KMS-11 (cell line): ENCODE measurements at regions not wholly inside any gene's neighbourhood (a gene's known extent, or its start where the extent isn't known, plus 50 kb on each side); places are given as distances from the start of the nearest gene placed in this dataset.

Source experiments
- H2AFZ ChIP-seq: fragments of 200-600 bp; sonication (generic); 2 replicates; pipeline ENCODE4 v1.6.1; 2016; ENCODE audit warnings: antibody characterized with exemption, mixed run types, low read depth
- H3K27ac ChIP-seq: fragments of 200-600 bp; sonication (generic); 2 replicates; pipeline ENCODE4 v1.6.1; 2016; ENCODE audit warnings: mild to moderate bottlenecking, mixed run types
- H3K27me3 ChIP-seq: fragments of 200-600 bp; sonication (generic); 2 replicates; pipeline ENCODE4 v1.6.1; 2017; ENCODE audit warnings: mild to moderate bottlenecking, low read depth, mixed run types, moderate library complexity; ENCODE audit not compliant: insufficient read depth
- H3K36me3 ChIP-seq: fragments of 200-600 bp; sonication (generic); 2 replicates; pipeline ENCODE4 v1.6.1; 2017; ENCODE audit warnings: mild to moderate bottlenecking, mixed run types; ENCODE audit not compliant: insufficient read depth
- H3K4me1 ChIP-seq: fragments of 200-600 bp; sonication (generic); 2 replicates; pipeline ENCODE4 v1.6.1; 2016; ENCODE audit warnings: mild to moderate bottlenecking, low read depth, mixed run types; ENCODE audit not compliant: poor library complexity, severe bottlenecking
- H3K4me2 ChIP-seq: fragments of 200-600 bp; sonication (generic); 2 replicates; pipeline ENCODE4 v1.7.0; 2016; ENCODE audit warnings: mild to moderate bottlenecking, mixed run types
- H3K4me3 ChIP-seq: fragments of 200-600 bp; sonication (generic); IDR thresholded peaks from 2 replicates; pipeline ENCODE4 v1.6.1; 2017; ENCODE audit warnings: low read depth, low read length, mixed read lengths; ENCODE audit not compliant: insufficient read depth
- H3K79me2 ChIP-seq: fragments of 200-600 bp; sonication (generic); 2 replicates; pipeline ENCODE4 v1.6.1; 2016; ENCODE audit warnings: low read depth, mixed run types; ENCODE audit not compliant: insufficient read depth
- H3K9ac ChIP-seq: fragments of 200-600 bp; sonication (generic); 2 replicates; pipeline ENCODE4 v1.6.1; 2016; ENCODE audit warnings: mild to moderate bottlenecking, mixed run types
- H4K20me1 ChIP-seq: fragments of 200-600 bp; sonication (generic); 2 replicates; pipeline ENCODE4 v1.6.1; 2016; ENCODE audit warnings: mild to moderate bottlenecking, mixed run types; ENCODE audit not compliant: insufficient read depth
- CTCF ChIP-seq: fragments of 200-600 bp; sonication (generic); conservative IDR thresholded peaks from 2 replicates; pipeline ENCODE4 v1.6.1; 2017; ENCODE audit warnings: low read depth, mild to moderate bottlenecking, antibody characterized with exemption, low read length, moderate library complexity, mixed read lengths

DNA sequence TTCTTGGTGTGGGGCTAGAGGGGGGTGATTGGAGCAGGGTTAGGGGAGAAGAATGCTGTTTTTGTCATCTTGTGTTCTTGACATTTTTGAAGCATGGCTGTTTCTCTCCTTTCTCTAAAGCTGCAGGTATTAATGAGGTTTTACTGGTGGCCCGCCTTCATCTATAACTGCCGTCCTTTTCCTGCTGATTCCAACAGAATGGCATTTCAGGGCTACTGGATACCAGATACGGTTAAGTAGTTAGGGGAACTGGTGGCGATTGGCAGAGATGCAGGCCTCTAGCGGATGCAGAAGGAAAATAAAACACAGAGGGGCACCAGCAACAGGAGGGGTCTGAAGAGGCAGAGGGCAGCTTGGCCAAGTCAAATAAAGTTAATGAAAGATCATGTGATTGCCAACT, 89.7 kb upstream of the EEF1E1 start:
- Histone ChIP-seq H3K27ac (no peak overlapping the region), H3K4me3 (no peak overlapping the region), H3K79me2 (no peaks in the 10 kb centered on the region), H4K20me1 (no peaks in the 10 kb centered on the region), H3K4me2 (no peak overlapping the region), H3K9ac (no peak overlapping the region), H3K36me3 (no peaks in the 10 kb centered on the region), H3K4me1 (no peaks in the 10 kb centered on the region), H3K27me3 (no peaks in the 10 kb centered on the region), H2AFZ (no peak overlapping the region)
- no peak for TF ChIP-seq CTCF

DNA sequence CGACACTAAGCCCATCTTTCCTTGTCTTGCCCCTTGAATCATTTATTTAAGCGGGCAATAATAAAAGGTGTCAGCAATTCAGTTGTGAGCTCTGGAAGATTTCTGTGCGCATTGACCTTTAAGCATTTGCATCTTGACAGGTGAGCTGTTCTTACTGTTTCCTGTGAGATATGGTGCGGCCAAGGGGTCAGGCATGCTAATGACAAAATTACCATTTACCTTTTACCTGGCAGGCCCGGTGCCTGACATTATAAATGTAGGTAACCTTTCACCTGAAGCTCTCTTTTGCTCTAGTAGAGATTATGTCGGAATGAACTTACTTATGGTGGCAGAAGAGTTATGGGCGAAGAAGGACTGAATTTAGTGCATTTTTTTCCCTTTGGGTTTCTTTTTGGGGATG, 89.3 kb upstream of the EEF1E1 start:
- TF ChIP-seq CTCF, result no peak
- no peak overlapping the region for H3K4me3 ChIP-seq
- no peaks in the 10 kb centered on the region for H3K4me1 ChIP-seq
- no peaks in the 10 kb centered on the region for H3K36me3 ChIP-seq
- no peak overlapping the region for H3K27ac ChIP-seq
- no peaks in the 10 kb centered on the region for H3K27me3 ChIP-seq
- H2AFZ ChIP-seq, result no peak overlapping the region
- no peak overlapping the region for H3K9ac ChIP-seq
- no peaks in the 10 kb centered on the region for H3K79me2 ChIP-seq
- H4K20me1 ChIP-seq, result no peaks in the 10 kb centered on the region
- H3K4me2 ChIP-seq, result no peak overlapping the region

DNA sequence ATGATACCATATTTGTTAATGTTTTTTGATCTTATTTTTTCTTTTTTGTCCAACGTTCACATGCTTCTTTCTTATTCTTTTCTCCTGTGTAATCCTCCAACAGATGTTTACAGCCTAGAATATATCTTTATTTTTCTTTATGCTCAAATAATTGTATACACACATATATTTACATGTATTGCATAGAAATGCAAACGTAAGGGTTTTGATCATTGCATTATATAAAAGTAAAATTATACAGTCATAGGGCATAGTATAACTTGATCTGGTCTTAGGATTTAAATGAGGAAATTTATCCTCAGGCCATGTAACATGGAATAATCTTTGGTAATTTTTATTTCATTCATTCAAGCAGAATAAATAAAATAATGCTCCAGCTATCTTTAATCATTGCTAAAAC, 84.9 kb upstream of the EEF1E1 start:
- H3K79me2 ChIP-seq, result no peaks in the 10 kb centered on the region
- no peak for TF ChIP-seq CTCF
- H3K9ac ChIP-seq, result no peak overlapping the region
- no peak overlapping the region for H2AFZ ChIP-seq
- H3K4me2 ChIP-seq, result no peak overlapping the region
- no peak overlapping the region for H3K4me3 ChIP-seq
- no peaks in the 10 kb centered on the region for H3K27me3 ChIP-seq
- no peaks in the 10 kb centered on the region for H3K36me3 ChIP-seq
- H4K20me1 ChIP-seq, result no peaks in the 10 kb centered on the region
- H3K4me1 ChIP-seq, result no peaks in the 10 kb centered on the region
- H3K27ac ChIP-seq, result no peak overlapping the region

- H3K4me2 ChIP-seq, result no peak overlapping the region
These were observed 80.7 kb upstream of the EEF1E1 start for GRCh38 chr6:8182902-8183665.

More at GRCh38 chr6:8182902-8183665, 80.7 kb upstream of the EEF1E1 start:
- Histone ChIP-seq H3K36me3 (no peaks in the 10 kb centered on the region), H3K79me2 (no peaks in the 10 kb centered on the region), H4K20me1 (no peaks in the 10 kb centered on the region), H3K4me3 (no peak overlapping the region), H3K27ac (no peak overlapping the region), H2AFZ (no peak overlapping the region), H3K27me3 (no peaks in the 10 kb centered on the region), H3K4me1 (no peaks in the 10 kb centered on the region), H3K9ac (no peak overlapping the region)
- TF ChIP-seq CTCF, result no peak
